H9 (cell line): ENCODE measurements at regions not wholly inside any gene's neighbourhood (a gene's known extent, or its start where the extent isn't known, plus 50 kb on each side); places are given as distances from the start of the nearest gene placed in this dataset.

Experiments
- DNase-seq: peaks from one replicate; pipeline ENCODE4 v3.0.0-alpha.2; 2017
- H2AFZ ChIP-seq: one replicate; pipeline ENCODE4 v1.6.1; 2013; ENCODE audit warnings: mild to moderate bottlenecking, low read length, control low read depth, moderate library complexity
- H2AK5ac ChIP-seq: 2 replicates; pipeline ENCODE4 v1.6.1; 2013; ENCODE audit warnings: low read length, control low read depth, mixed read lengths; ENCODE audit not compliant: insufficient read length
- H2BK120ac ChIP-seq: one replicate; pipeline ENCODE4 v1.6.1; 2013; ENCODE audit warnings: low read depth, mild to moderate bottlenecking, low read length, control low read depth, inconsistent platforms; ENCODE audit not compliant: poor library complexity, severe bottlenecking
- H2BK12ac ChIP-seq: 2 replicates; pipeline ENCODE4 v1.6.1; 2013; ENCODE audit warnings: low read length, control low read depth, mixed read lengths, low read depth; ENCODE audit not compliant: insufficient read length
- H2BK15ac ChIP-seq: 2 replicates; pipeline ENCODE4 v1.6.1; 2013; ENCODE audit warnings: low read depth, low read length, control low read depth
- H2BK20ac ChIP-seq: one replicate; pipeline ENCODE4 v1.6.1; 2013; ENCODE audit warnings: low read depth, mild to moderate bottlenecking, low read length, control low read depth, inconsistent platforms; ENCODE audit not compliant: poor library complexity, severe bottlenecking
- H2BK5ac ChIP-seq: 2 replicates; pipeline ENCODE4 v1.6.1; 2013; ENCODE audit warnings: low read length, control low read depth, mixed read lengths; ENCODE audit not compliant: insufficient read length
- H3K14ac ChIP-seq: 2 replicates; pipeline ENCODE4 v1.6.1; 2013; ENCODE audit warnings: low read length, control low read depth; ENCODE audit not compliant: insufficient read depth
- H3K18ac ChIP-seq: 2 replicates; pipeline ENCODE4 v1.6.1; 2013; ENCODE audit warnings: low read depth, mild to moderate bottlenecking, mixed read lengths, low read length, control low read depth; ENCODE audit not compliant: insufficient read length
- H3K23ac ChIP-seq: 2 replicates; pipeline ENCODE4 v1.6.1; 2013; ENCODE audit warnings: low read length, control low read depth, mixed read lengths, low read depth; ENCODE audit not compliant: insufficient read length
- H3K23me2 ChIP-seq: 2 replicates; pipeline ENCODE4 v1.6.1; 2013; ENCODE audit warnings: low read depth, mild to moderate bottlenecking, mixed read lengths, low read length, control low read depth; ENCODE audit not compliant: insufficient read length, poor library complexity, severe bottlenecking
- H3K27ac ChIP-seq: 2 replicates; pipeline ENCODE4 v1.5.1; 2013; ENCODE audit warnings: low read length, control low read depth, mixed read lengths, low read depth; ENCODE audit not compliant: insufficient read length
- H3K27me3 ChIP-seq: 2 replicates; pipeline ENCODE4 v1.6.1; 2013; ENCODE audit warnings: low read length, control low read depth, inconsistent platforms; ENCODE audit not compliant: insufficient read depth
- H3K4ac ChIP-seq: 2 replicates; pipeline ENCODE4 v1.6.1; 2013; ENCODE audit warnings: low read depth, mild to moderate bottlenecking, control low read depth, inconsistent platforms, low read length, moderate library complexity
- H3K4me1 ChIP-seq: 2 replicates; pipeline ENCODE4 v1.6.1; 2013; ENCODE audit warnings: low read length, control low read depth, inconsistent platforms; ENCODE audit not compliant: insufficient read depth
- H3K4me2 ChIP-seq: 2 replicates; pipeline ENCODE4 v1.6.1; 2013; ENCODE audit warnings: low read length, control low read depth, mixed read lengths; ENCODE audit not compliant: insufficient read length, insufficient read depth
- H3K56ac ChIP-seq: 2 replicates; pipeline ENCODE4 v1.6.1; 2013; ENCODE audit warnings: low read depth, mild to moderate bottlenecking, mixed read lengths, low read length, control low read depth; ENCODE audit not compliant: insufficient read length
- H3K79me1 ChIP-seq: 2 replicates; pipeline ENCODE4 v1.6.1; 2013; ENCODE audit warnings: low read depth, mild to moderate bottlenecking, moderate library complexity, low read length, control low read depth, inconsistent platforms; ENCODE audit not compliant: insufficient read depth, poor library complexity, severe bottlenecking
- H3K79me2 ChIP-seq: 2 replicates; pipeline ENCODE4 v1.6.1; 2013; ENCODE audit warnings: low read length, control low read depth, inconsistent platforms; ENCODE audit not compliant: insufficient read depth
- H3K9ac ChIP-seq: 2 replicates; pipeline ENCODE4 v1.6.1; 2013; ENCODE audit warnings: low read length, control low read depth, mixed read lengths; ENCODE audit not compliant: insufficient read length; ENCODE audit errors: extremely low read depth
- H3K9me3 ChIP-seq: one replicate; pipeline ENCODE4 v1.6.1; 2013; ENCODE audit warnings: low read depth, low read length, inconsistent platforms; ENCODE audit not compliant: control insufficient read depth
- H3T11ph ChIP-seq: one replicate; pipeline ENCODE4 v1.6.1; 2013; ENCODE audit warnings: mild to moderate bottlenecking, low read length, control low read depth, inconsistent platforms
- H4K20me1 ChIP-seq: one replicate; pipeline ENCODE4 v1.6.1; 2013; ENCODE audit not compliant: control insufficient read depth, insufficient read length, insufficient read depth
- H4K5ac ChIP-seq: 2 replicates; pipeline ENCODE4 v1.6.1; 2013; ENCODE audit warnings: low read depth, mild to moderate bottlenecking, mixed read lengths, low read length, control low read depth; ENCODE audit not compliant: insufficient read length
- H4K8ac ChIP-seq: replicated peaks from 2 replicates; pipeline ENCODE4 v1.6.1; 2013; ENCODE audit warnings: low read length, control low read depth, mixed read lengths, low read depth; ENCODE audit not compliant: insufficient read length
- H4K91ac ChIP-seq: 2 replicates; pipeline ENCODE4 v1.6.1; 2013; ENCODE audit warnings: low read depth, mild to moderate bottlenecking, moderate library complexity, mixed read lengths, low read length, control low read depth; ENCODE audit not compliant: insufficient read length
- H3K27ac Mint-ChIP-seq, 3 experiments: 2 replicates in 2 of 3; 3 replicates in 1 of 3; pipeline ENCODE4 v1.8.0; 2020 to 2021; ENCODE audit warnings: mixed read lengths in 3 of 3, mild to moderate bottlenecking in 1 of 3, moderate library complexity in 1 of 3
- H3K27me3 Mint-ChIP-seq: 2 replicates; pipeline ENCODE4 v1.8.0; 2021; ENCODE audit warnings: low read depth, mild to moderate bottlenecking, moderate library complexity, mixed read lengths
- H3K36me3 Mint-ChIP-seq, 3 experiments: 2 replicates in 2 of 3; 3 replicates in 1 of 3; pipeline ENCODE4 v1.8.0; 2020 to 2021; ENCODE audit warnings: low read depth in 3 of 3, mixed read lengths in 3 of 3; ENCODE audit not compliant: insufficient read depth in 1 of 3
- H3K4me1 Mint-ChIP-seq, 2 experiments: 2 replicates each; pipeline ENCODE4 v1.8.0; 2020; ENCODE audit warnings: mixed read lengths in 2 of 2
- H3K4me3 Mint-ChIP-seq, 2 experiments: 2 replicates in 1 of 2; 3 replicates in 1 of 2; pipeline ENCODE4 v1.8.0; 2020 to 2021; ENCODE audit warnings: mild to moderate bottlenecking in 2 of 2, mixed read lengths in 2 of 2, moderate library complexity in 1 of 2
- H3K9me3 Mint-ChIP-seq, 2 experiments: 2 replicates in 1 of 2; 3 replicates in 1 of 2; pipeline ENCODE4 v1.8.0; 2020; ENCODE audit warnings: mild to moderate bottlenecking in 2 of 2, mixed read lengths in 2 of 2, moderate library complexity in 1 of 2
- WGBS: extraction: QIAGEN DNeasy Blood & Tissue Kit; methylation state at CpG from one replicate; pipeline ENCODE4 v1.1.7; 2013; ENCODE audit warnings: missing lambda C conversion rate, low lambda C conversion rate, mixed read lengths; ENCODE audit not compliant: insufficient read length; ENCODE audit errors: extremely low coverage; 5-methylcytosine and 5-hydroxymethylcytosine counted together
- TF ChIP-seq, protein P1 (sequence below): fragments of 200-600 bp; sonication (generic); conservative IDR thresholded peaks from 3 replicates; pipeline ENCODE4 v1.8.0; 2021; ENCODE audit warnings: antibody characterized with exemption, mild to moderate bottlenecking

DNA sequence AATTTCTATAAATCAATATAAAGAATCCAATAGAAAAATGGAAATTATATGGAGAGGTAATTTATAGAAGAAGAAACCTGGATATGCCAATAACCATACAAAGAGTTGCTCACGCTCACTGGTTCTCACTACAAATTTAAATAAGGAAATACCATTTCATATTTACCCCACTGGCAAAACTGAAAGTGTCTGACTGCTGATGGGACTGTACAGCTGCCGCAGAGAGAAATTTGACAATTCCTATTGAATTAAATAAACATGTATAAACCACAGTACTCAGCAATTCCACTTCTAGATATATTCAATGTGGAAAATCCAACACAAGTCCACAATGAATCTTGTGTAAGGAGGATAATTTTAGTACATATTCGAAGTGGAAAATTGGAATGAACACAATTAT lies 830.4 kb upstream of the GRAMD2B start:
- no peaks in the 10 kb centered on the region for H4K20me1 ChIP-seq
- no peak overlapping the region for H3K4me2 ChIP-seq
- H2BK120ac ChIP-seq: no peak overlapping the region
- no peaks in the 10 kb centered on the region for H3K27me3 ChIP-seq
- DNase-seq: no peak
- no peak overlapping the region for H3T11ph ChIP-seq
- Mint-ChIP-seq H3K27ac (no peak overlapping the region), H3K4me3 (no peak overlapping the region), H3K4me1 (peaks cover 0 to 11% of the 10 kb centered on the region in 2 experiments; a peak in 3 of 4 replicates), H3K27me3 (no peaks in the 10 kb centered on the region), H3K36me3 (no peaks in the 10 kb centered on the region), H3K9me3 (no peaks in the 10 kb centered on the region)
- H3K79me1 ChIP-seq: no peaks in the 10 kb centered on the region
- H2BK12ac ChIP-seq: no peak overlapping the region
- no peaks in the 10 kb centered on the region for H3K23me2 ChIP-seq
- H3K14ac ChIP-seq: no peak overlapping the region
- no peak overlapping the region for H2AFZ ChIP-seq
- no peak overlapping the region for H2BK5ac ChIP-seq
- no peak overlapping the region for H3K18ac ChIP-seq
- H4K8ac ChIP-seq: no peak overlapping the region
- H3K9me3 ChIP-seq: no peaks in the 10 kb centered on the region
- no peaks in the 10 kb centered on the region for H3K4me1 ChIP-seq
- H3K27ac ChIP-seq: no peak overlapping the region
- no peak overlapping the region for H3K23ac ChIP-seq
- no peak overlapping the region for H2BK15ac ChIP-seq
- H3K79me2 ChIP-seq: no peaks in the 10 kb centered on the region
- H3K4ac ChIP-seq: no peak overlapping the region
- H2BK20ac ChIP-seq: no peak overlapping the region
- no peak overlapping the region for H4K5ac ChIP-seq
- no peak overlapping the region for H3K56ac ChIP-seq
- TF ChIP-seq, protein P1, sequence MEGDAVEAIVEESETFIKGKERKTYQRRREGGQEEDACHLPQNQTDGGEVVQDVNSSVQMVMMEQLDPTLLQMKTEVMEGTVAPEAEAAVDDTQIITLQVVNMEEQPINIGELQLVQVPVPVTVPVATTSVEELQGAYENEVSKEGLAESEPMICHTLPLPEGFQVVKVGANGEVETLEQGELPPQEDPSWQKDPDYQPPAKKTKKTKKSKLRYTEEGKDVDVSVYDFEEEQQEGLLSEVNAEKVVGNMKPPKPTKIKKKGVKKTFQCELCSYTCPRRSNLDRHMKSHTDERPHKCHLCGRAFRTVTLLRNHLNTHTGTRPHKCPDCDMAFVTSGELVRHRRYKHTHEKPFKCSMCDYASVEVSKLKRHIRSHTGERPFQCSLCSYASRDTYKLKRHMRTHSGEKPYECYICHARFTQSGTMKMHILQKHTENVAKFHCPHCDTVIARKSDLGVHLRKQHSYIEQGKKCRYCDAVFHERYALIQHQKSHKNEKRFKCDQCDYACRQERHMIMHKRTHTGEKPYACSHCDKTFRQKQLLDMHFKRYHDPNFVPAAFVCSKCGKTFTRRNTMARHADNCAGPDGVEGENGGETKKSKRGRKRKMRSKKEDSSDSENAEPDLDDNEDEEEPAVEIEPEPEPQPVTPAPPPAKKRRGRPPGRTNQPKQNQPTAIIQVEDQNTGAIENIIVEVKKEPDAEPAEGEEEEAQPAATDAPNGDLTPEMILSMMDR: no peak
- no peak overlapping the region for H3K9ac ChIP-seq
- no peak overlapping the region for H2AK5ac ChIP-seq
- no peak overlapping the region for H4K91ac ChIP-seq
- WGBS: no CpG with 5 or more reads among the region's 3 CpGs
